Neural cell (in vitro differentiated cells): ENCODE measurements at regions not wholly inside any gene's neighbourhood (a gene's known extent, or its start where the extent isn't known, plus 50 kb on each side); places are given as distances from the start of the nearest gene placed in this dataset.

Experiments
- CTCF ChIP-seq: fragments of 450-650 bp; IDR thresholded peaks from 2 replicates; pipeline ENCODE4 v1.5.1; 2014; ENCODE audit warnings: antibody characterized with exemption, mild to moderate bottlenecking, moderate library complexity; ENCODE audit not compliant: poor library complexity, severe bottlenecking
- EP300 ChIP-seq: fragments of 450-650 bp; conservative IDR thresholded peaks from 2 replicates; pipeline ENCODE4 v1.6.1; 2014; ENCODE audit warnings: antibody characterized with exemption, mild to moderate bottlenecking, moderate library complexity; ENCODE audit not compliant: poor library complexity, severe bottlenecking
- EZH2 ChIP-seq: fragments of 200-600, 300-800 bp; shearing (Covaris generic), sonication (generic); IDR thresholded peaks from 2 replicates; pipeline ENCODE4 v1.6.1; 2014; ENCODE audit warnings: antibody characterized with exemption, low read length, borderline replicate concordance, mild to moderate bottlenecking; ENCODE audit not compliant: insufficient read depth, poor library complexity, severe bottlenecking
- MXI1 ChIP-seq: fragments of 450-650 bp; conservative IDR thresholded peaks from 2 replicates; pipeline ENCODE4 v1.6.1; 2014; ENCODE audit warnings: antibody characterized with exemption, mild to moderate bottlenecking; ENCODE audit not compliant: poor library complexity, severe bottlenecking
- POLR2AphosphoS5 ChIP-seq: IDR thresholded peaks from 2 replicates; pipeline ENCODE4 v1.6.1; 2012
- RAD21 ChIP-seq: fragments of 450-650 bp; conservative IDR thresholded peaks from 2 replicates; pipeline ENCODE4 v1.6.1; 2014; ENCODE audit warnings: antibody characterized with exemption, mild to moderate bottlenecking, moderate library complexity
- SMC3 ChIP-seq: fragments of 450-650 bp; conservative IDR thresholded peaks from 2 replicates; pipeline ENCODE4 v1.6.1; 2014; ENCODE audit warnings: antibody characterized with exemption, mild to moderate bottlenecking, moderate library complexity; ENCODE audit not compliant: poor library complexity
- TAF1 ChIP-seq: IDR thresholded peaks from 2 replicates; pipeline ENCODE4 v1.6.1; 2012; ENCODE audit warnings: low read depth

- TF ChIP-seq CTCF (no peak), EP300 (peak; percentile 12), TAF1 (no peak), EZH2 (no peak), POLR2AphosphoS5 (no peak), RAD21 (no peak), MXI1 (no peak), SMC3 (no peak)
These were observed 247.9 kb downstream of the TSN start for GRCh38 chr2:122003196-122003940.
